ENCODE measurements at regions not wholly inside any gene's neighbourhood (a gene's known extent, or its start where the extent isn't known, plus 50 kb on each side); places are given as distances from the start of the nearest gene placed in this dataset.

DNA sequence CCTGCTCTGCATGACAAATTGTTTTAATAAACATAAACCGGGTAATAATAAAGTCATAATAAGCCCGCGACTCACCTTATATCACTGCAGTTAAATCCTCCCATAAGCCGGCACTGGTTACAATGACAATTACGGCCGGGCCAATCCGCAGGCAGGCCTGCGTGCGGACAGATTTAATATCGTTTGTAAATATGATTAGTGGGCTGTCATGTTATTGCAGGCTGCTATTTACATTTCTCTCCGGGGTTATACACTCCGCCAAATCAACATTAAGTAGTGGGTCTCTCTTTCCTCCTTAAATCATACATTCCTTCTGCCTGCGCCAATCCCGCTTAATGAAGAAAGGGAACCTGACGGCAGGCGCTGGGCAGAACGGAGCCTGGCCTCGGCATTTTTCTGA lies 51.8 kb upstream of the LMO1 start:
- no peaks in the 10 kb centered on the region for H3K9me3 ChIP-seq
- H3K4me3 ChIP-seq, result no peak overlapping the region
- WGBS, 4 donors, result 91 to 97% (median 95%) methylated on average over 18 of the region's 18 CpGs
- no peaks in the 10 kb centered on the region for H3K36me3 ChIP-seq
- DNase-seq (no peak), ATAC-seq (no peak)
- intact Hi-C loops (cut with DNase I), result loop anchor here in 2 of 10 donors (10.0 kb wide), 1 partner anchor 91 kb away; no protein-coding TSS in a partner anchor
- H3K27ac ChIP-seq, result no peak overlapping the region
- no peaks in the 10 kb centered on the region for H3K4me1 ChIP-seq
- TF ChIP-seq POLR2A (IDR thresholded peaks at IDR 0.05), result no peak
- TF ChIP-seq, protein P1, sequence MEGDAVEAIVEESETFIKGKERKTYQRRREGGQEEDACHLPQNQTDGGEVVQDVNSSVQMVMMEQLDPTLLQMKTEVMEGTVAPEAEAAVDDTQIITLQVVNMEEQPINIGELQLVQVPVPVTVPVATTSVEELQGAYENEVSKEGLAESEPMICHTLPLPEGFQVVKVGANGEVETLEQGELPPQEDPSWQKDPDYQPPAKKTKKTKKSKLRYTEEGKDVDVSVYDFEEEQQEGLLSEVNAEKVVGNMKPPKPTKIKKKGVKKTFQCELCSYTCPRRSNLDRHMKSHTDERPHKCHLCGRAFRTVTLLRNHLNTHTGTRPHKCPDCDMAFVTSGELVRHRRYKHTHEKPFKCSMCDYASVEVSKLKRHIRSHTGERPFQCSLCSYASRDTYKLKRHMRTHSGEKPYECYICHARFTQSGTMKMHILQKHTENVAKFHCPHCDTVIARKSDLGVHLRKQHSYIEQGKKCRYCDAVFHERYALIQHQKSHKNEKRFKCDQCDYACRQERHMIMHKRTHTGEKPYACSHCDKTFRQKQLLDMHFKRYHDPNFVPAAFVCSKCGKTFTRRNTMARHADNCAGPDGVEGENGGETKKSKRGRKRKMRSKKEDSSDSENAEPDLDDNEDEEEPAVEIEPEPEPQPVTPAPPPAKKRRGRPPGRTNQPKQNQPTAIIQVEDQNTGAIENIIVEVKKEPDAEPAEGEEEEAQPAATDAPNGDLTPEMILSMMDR (IDR thresholded peaks at IDR 0.05), result no peak
- H3K27me3 ChIP-seq, result peaks cover 0 to 6% (median 0%) of the 10 kb centered on the region in 9 donors

DNA sequence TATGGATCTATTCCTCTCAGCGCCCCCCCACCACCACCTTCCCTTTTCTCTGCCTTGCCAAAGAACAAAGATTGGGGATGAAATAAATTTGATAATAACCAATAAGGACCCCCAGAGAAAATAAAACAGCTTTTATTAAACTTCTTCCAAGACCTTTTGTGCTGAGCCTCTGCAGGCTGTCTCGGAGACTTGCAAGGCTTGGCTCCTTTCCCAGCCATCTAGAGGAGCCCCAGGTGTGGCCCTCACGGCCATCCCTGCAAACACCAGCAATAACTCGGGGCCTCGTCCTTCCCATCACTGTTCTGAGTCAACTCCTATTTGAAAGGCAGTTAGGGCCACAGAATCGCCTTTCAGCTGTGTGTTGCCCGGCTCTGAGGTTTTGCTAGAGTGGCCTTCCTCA lies 51.2 kb upstream of the LMO1 start:
- H3K4me1 ChIP-seq, result no peaks in the 10 kb centered on the region
- intact Hi-C loops (cut with DNase I), result loop anchor here in 4 of 10 donors (5.0 to 10.0 kb wide), 2 partner anchors 88 to 90 kb away; no protein-coding TSS in a partner anchor
- H3K27me3 ChIP-seq, result peaks cover 0 to 6% (median 0%) of the 10 kb centered on the region in 9 donors
- DNase-seq (no peak), ATAC-seq (no peak)
- no peak overlapping the region for H3K27ac ChIP-seq
- no peaks in the 10 kb centered on the region for H3K36me3 ChIP-seq
- H3K9me3 ChIP-seq, result no peaks in the 10 kb centered on the region
- TF ChIP-seq POLR2A (IDR thresholded peaks at IDR 0.05), result no peak
- TF ChIP-seq, protein P1 (IDR thresholded peaks at IDR 0.05), result no peak
- 76 to 89% (median 81%) methylated on average over 7 of the region's 7 CpGs for WGBS, 4 donors
- no peak overlapping the region for H3K4me3 ChIP-seq

DNA sequence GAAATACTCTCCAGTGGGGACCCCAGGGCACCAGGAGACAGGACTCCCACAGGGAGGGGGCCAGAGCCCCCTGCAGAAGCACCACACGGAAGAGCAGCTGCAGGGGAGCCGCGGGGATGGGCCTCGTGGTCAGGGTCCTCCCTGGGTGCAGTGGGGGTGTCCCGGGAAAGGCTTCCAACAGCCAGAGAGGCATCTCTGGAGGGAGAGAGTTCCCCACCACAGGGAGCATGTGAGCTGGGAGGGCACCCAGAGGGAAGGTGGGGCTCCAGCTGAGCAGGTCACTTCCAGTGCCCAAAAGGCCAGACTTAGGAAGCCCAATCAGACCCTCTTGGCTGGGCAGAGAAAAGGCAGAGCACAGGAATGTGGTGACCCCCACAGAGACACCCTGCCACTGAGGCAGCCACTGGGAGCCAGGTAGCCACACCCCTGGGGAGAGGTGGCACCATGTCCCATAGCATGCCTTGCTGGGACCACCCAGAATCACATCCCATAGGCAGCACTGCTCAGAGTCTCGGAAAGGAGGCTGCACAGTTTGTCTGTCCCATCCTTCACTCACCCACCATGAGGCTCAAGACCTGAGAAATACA lies 49.9 kb upstream of the LMO1 start:
- TF ChIP-seq POLR2A (IDR thresholded peaks at IDR 0.05), result no peak
- TF ChIP-seq, protein P1 (IDR thresholded peaks at IDR 0.05), result no peak
- Histone ChIP-seq H3K36me3 (no peaks in the 10 kb centered on the region), H3K4me1 (no peaks in the 10 kb centered on the region), H3K27me3 (no peaks in the 10 kb centered on the region), H3K4me3 (no peak overlapping the region), H3K9me3 (no peaks in the 10 kb centered on the region), H3K27ac (no peak overlapping the region)
- ATAC-seq (no peak), DNase-seq (no peak)
- intact Hi-C loops (cut with DNase I), result loop anchor here in 4 of 10 donors (5.0 to 10.0 kb wide), 2 partner anchors 86 to 89 kb away; no protein-coding TSS in a partner anchor
- 71 to 90% (median 77%) methylated on average over 6 of the region's 6 CpGs for WGBS, 4 donors
